ENCODE measurements at regions not wholly inside any gene's neighbourhood (a gene's known extent, or its start where the extent isn't known, plus 50 kb on each side); places are given as distances from the start of the nearest gene placed in this dataset.

DNA sequence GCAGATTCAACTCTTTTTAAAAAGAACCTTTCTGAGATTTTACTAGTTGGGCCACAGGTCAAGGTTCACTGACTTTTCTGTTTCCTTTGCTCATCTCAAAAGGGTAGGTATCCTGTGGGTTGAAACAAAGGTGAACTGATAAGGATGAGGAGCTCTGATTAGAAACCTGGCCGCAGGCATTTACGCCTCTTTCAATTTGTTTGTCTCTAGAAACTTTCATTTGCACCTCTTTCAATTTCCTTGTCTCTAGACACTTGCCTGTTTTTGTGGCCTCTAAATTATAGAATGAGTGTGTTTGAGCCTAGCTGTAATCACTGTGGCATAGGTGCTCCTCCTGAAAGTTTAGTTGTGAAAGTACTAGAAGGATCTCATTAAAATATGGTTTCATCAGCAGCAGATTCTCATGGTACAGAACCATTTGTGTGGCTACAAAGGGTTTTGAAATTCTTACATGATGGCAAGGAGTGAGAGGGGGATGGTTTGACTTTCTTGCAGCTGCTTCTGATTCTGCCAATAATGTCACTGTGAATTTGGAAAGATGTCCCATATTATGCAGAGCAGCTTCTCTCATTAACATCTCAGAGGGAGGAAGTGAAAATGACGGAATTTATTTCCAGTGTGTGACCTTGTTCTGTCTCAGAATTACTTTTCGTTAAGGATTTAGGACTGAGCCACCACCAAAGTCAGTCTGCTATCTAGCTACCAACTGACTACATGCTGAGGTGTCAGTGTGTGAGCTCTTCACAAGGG is 142.2 kb downstream of the SH2D1A start:
- no peak for ATAC-seq
- TF ChIP-seq YY1 (IDR thresholded peaks at IDR 0.05; ENCODE audit: extremely low read depth, insufficient replicate concordance, low read depth, low read length) (no peak), FOSL1 (IDR thresholded peaks at IDR 0.05; ENCODE audit: low read depth) (no peak), CBX3 (IDR thresholded peaks at IDR 0.05; ENCODE audit: low read depth) (no peak), SIN3A (IDR thresholded peaks at IDR 0.05; ENCODE audit: low read depth) (no peak), SP1 (IDR thresholded peaks at IDR 0.05; ENCODE audit: low read depth) (no peak)
- TF ChIP-seq, protein P1, sequence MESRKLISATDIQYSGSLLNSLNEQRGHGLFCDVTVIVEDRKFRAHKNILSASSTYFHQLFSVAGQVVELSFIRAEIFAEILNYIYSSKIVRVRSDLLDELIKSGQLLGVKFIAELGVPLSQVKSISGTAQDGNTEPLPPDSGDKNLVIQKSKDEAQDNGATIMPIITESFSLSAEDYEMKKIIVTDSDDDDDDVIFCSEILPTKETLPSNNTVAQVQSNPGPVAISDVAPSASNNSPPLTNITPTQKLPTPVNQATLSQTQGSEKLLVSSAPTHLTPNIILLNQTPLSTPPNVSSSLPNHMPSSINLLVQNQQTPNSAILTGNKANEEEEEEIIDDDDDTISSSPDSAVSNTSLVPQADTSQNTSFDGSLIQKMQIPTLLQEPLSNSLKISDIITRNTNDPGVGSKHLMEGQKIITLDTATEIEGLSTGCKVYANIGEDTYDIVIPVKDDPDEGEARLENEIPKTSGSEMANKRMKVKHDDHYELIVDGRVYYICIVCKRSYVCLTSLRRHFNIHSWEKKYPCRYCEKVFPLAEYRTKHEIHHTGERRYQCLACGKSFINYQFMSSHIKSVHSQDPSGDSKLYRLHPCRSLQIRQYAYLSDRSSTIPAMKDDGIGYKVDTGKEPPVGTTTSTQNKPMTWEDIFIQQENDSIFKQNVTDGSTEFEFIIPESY (IDR thresholded peaks at IDR 0.05; ENCODE audit: extremely low read depth, insufficient replicate concordance, low read length), result no peak
- TF ChIP-seq, protein P2, sequence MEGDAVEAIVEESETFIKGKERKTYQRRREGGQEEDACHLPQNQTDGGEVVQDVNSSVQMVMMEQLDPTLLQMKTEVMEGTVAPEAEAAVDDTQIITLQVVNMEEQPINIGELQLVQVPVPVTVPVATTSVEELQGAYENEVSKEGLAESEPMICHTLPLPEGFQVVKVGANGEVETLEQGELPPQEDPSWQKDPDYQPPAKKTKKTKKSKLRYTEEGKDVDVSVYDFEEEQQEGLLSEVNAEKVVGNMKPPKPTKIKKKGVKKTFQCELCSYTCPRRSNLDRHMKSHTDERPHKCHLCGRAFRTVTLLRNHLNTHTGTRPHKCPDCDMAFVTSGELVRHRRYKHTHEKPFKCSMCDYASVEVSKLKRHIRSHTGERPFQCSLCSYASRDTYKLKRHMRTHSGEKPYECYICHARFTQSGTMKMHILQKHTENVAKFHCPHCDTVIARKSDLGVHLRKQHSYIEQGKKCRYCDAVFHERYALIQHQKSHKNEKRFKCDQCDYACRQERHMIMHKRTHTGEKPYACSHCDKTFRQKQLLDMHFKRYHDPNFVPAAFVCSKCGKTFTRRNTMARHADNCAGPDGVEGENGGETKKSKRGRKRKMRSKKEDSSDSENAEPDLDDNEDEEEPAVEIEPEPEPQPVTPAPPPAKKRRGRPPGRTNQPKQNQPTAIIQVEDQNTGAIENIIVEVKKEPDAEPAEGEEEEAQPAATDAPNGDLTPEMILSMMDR (IDR thresholded peaks at IDR 0.05 in 2 of 3, conservative IDR thresholded peaks at IDR 0.05 in 1 of 3; ENCODE audit: borderline replicate concordance in 1 of 3, insufficient read depth in 1 of 3, low read depth in 2 of 3, low read length in 2 of 3), result no peak
- CTCF ChIA-PET, result no interaction called here
- no peak overlapping the region for H2AFZ ChIP-seq (ENCODE audit: low read depth, low read length, poor library complexity, severe bottlenecking)
- no peaks in the 10 kb centered on the region for H3K36me3 ChIP-seq (ENCODE audit: control insufficient read depth in 1 of 2, insufficient read depth in 2 of 2, low read length in 2 of 2)
- H3K4me2 ChIP-seq (ENCODE audit: low read length), result no peak overlapping the region
- no peaks in the 10 kb centered on the region for H3K9me2 ChIP-seq (ENCODE audit: insufficient read depth)
- no peaks in the 10 kb centered on the region for H3K79me2 ChIP-seq (ENCODE audit: insufficient read depth, low read length)
- RAD21 ChIA-PET (ENCODE audit: low non-redundant PET in 1 of 2, low total read pairs in 2 of 2, uncharacterized antibody in 2 of 2, unreplicated experiment in 2 of 2), result no interaction called here
- BruUV-seq (replicated peaks), result no TSS peak
- no peak overlapping the region for H3K4me3 ChIP-seq (replicated peaks in 1 of 2; ENCODE audit: low read depth in 1 of 2, low read length in 2 of 2)
- H3K4me1 ChIP-seq (ENCODE audit: control insufficient read depth in 1 of 2, insufficient read depth in 2 of 2, low read length in 2 of 2), result no peaks in the 10 kb centered on the region
- intact Hi-C loops (cut with micrococcal nuclease), result no loop called here
- H3K9ac ChIP-seq (ENCODE audit: low read length), result no peak overlapping the region
- POLR2A ChIA-PET, result no interaction called here
- no peak overlapping the region for H3K27ac ChIP-seq (ENCODE audit: low read depth, low read length)
- no peaks in the 10 kb centered on the region for H3K9me3 ChIP-seq (ENCODE audit: control insufficient read depth in 1 of 2, insufficient read depth in 1 of 2, low read depth in 1 of 2, low read length in 2 of 2)
- H3K27me3 ChIP-seq (ENCODE audit: insufficient read depth, low read length), result no peaks in the 10 kb centered on the region
- no peak for DNase-seq (ENCODE audit: low read depth, low spot score)
- H4K20me1 ChIP-seq (ENCODE audit: insufficient read depth), result no peaks in the 10 kb centered on the region

Measured in HCT116 (cell line).